ENCODE measurements at regions not wholly inside any gene's neighbourhood (a gene's known extent, or its start where the extent isn't known, plus 50 kb on each side); places are given as distances from the start of the nearest gene placed in this dataset.

- Mint-ChIP-seq H3K4me3 (no peak overlapping the region), H3K4me1 (no peaks in the 10 kb centered on the region), H3K9me3 (ENCODE audit: low read depth) (no peaks in the 10 kb centered on the region), H3K27ac (no peak overlapping the region), H3K27me3 (no peaks in the 10 kb centered on the region), H3K36me3 (ENCODE audit: low read depth) (no peaks in the 10 kb centered on the region)
- CTCF ChIA-PET, result no interaction called here
- DNase-seq, result no peak
- intact Hi-C loops (cut with DNase I, micrococcal nuclease), result no loop called here
- POLR2A ChIA-PET, result no interaction called here
- ATAC-seq, result no peak
Observed at GRCh38 chr7:114212721-114213429, 201.7 kb upstream of the FOXP2 start.

DNA sequence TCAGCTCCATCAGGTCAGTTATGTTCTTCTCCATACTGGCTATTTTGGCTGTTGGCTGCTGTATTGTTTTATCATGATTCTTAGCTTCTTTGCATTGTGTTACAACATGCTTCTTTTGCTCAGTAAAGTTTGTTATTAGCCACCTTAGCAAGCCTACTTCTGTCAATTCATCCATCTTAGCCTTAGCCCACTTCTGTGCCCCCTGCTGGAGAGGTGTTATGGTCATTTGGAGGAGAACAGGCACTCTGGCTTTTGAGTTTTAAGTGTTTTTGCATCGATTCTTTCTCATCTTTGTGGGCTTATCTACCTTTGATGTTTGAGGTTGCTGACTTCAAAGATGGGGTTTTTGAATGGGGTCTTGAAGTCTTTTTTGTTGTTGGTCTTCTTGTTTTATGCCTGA is 204.6 kb upstream of the FOXP2 start:
- Mint-ChIP-seq H3K27ac (no peak overlapping the region), H3K36me3 (ENCODE audit: low read depth) (no peaks in the 10 kb centered on the region), H3K9me3 (ENCODE audit: low read depth) (no peaks in the 10 kb centered on the region), H3K27me3 (no peaks in the 10 kb centered on the region), H3K4me3 (no peak overlapping the region), H3K4me1 (no peaks in the 10 kb centered on the region)
- POLR2A ChIA-PET, result no interaction called here
- CTCF ChIA-PET, result no interaction called here
- no peak for DNase-seq
- intact Hi-C loops (cut with DNase I, micrococcal nuclease), result no loop called here
- ATAC-seq, result no peak

- CTCF ChIA-PET, result interaction anchor here (0.9 to 1.3 kb wide), 2 partner anchors 12 to 36 kb away, joined by 3 read pairs; no protein-coding TSS in a partner anchor
- DNase-seq (no peak), ATAC-seq (no peak)
- intact Hi-C loops (cut with DNase I, micrococcal nuclease), result no loop called here
- Mint-ChIP-seq H3K4me3 (no peak overlapping the region), H3K9me3 (ENCODE audit: low read depth) (no peaks in the 10 kb centered on the region), H3K27ac (no peak overlapping the region), H3K27me3 (no peaks in the 10 kb centered on the region), H3K4me1 (no peaks in the 10 kb centered on the region), H3K36me3 (ENCODE audit: low read depth) (no peaks in the 10 kb centered on the region)
- POLR2A ChIA-PET, result no interaction called here
Observed at GRCh38 chr7:114206688-114207087, 207.9 kb upstream of the FOXP2 start.

GRCh38 chr7:114196517-114196916 is 218.1 kb upstream of the FOXP2 start:
- Mint-ChIP-seq H3K27ac (no peak overlapping the region), H3K4me1 (no peaks in the 10 kb centered on the region), H3K4me3 (no peak overlapping the region), H3K9me3 (ENCODE audit: low read depth) (no peaks in the 10 kb centered on the region), H3K27me3 (peaks cover 3% of the 10 kb centered on the region), H3K36me3 (ENCODE audit: low read depth) (no peaks in the 10 kb centered on the region)
- DNase-seq (no peak), ATAC-seq (no peak)
- intact Hi-C loops (cut with DNase I, micrococcal nuclease), result loop anchor here in 1 of 2 experiments (10.0 kb wide), 1 partner anchor 1012 kb away; no protein-coding TSS in a partner anchor
- CTCF ChIA-PET, result no interaction called here
- POLR2A ChIA-PET, result no interaction called here

DNA sequence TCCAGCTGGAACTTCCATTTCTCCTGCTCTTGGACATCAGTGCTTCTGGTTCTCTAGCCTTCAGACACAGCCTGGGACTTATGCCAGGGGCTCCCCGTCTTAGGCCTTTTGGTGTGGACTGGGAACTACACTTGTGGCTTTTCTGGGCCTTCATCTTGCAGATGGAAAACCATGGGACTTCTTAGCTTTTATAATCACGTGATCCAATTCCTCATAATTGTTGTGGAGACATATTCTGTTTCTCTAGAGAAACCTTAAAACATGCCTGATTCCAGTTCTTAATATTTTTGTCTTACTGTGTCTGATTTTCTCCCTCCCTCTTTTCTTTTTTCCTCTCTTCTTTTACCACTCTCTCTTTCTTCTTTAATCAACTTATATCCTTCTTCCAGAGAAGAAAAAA is 224.2 kb upstream of the FOXP2 start:
- no peaks in the 10 kb centered on the region for H3K36me3 Mint-ChIP-seq (ENCODE audit: low read depth)
- H3K27ac Mint-ChIP-seq, result no peak overlapping the region
- no peak overlapping the region for H3K4me3 Mint-ChIP-seq
- intact Hi-C loops (cut with DNase I, micrococcal nuclease), result loop anchor here in 1 of 2 experiments (10.0 kb wide), 1 partner anchor 1006 kb away; no protein-coding TSS in a partner anchor
- H3K9me3 Mint-ChIP-seq (ENCODE audit: low read depth), result no peaks in the 10 kb centered on the region
- H3K4me1 Mint-ChIP-seq, result no peaks in the 10 kb centered on the region
- ATAC-seq (no peak), DNase-seq (no peak)
- ChIA-PET POLR2A (no interaction called here), CTCF (interaction anchor here (0.6 kb wide), 1 partner anchor 130 kb away, joined by 4 read pairs; no protein-coding TSS in a partner anchor)
- H3K27me3 Mint-ChIP-seq, result peaks cover 3% of the 10 kb centered on the region

DNA sequence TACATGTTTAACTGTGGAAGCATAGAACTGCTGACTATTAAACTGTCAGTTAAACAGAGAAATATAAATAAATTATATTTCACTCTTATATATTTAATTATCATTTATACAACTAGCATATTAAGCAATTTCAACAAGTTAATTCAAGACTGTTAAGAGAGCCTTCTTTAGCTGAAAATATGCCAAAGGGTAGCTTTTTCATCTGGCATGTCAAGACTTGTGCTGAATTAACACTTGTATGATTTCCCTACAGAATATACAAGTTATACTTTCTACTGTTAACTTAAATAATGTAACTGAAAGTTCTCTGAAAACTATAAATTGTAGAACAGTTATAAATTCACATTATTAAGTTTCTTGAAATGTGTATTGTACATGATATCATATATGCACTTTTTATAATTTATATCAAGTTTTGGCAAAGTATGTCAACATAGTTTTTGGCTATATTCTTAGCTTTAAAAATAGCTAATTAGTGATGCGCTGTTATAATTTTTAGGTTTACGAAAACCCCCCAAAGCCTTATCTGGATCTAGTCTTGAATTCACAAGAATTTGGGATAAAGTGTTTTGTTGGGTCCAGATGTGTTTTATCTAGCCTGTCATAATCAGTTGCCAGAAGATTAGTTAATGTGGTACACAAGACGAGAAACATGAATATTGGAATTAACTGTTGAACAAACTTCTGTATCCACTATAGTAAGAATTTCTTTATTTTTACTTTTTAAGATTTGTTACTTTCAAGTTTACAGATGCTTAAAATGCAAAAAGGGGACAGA is 231.1 kb upstream of the FOXP2 start:
- Mint-ChIP-seq H3K27ac (no peak overlapping the region), H3K4me1 (no peaks in the 10 kb centered on the region), H3K27me3 (no peaks in the 10 kb centered on the region), H3K36me3 (ENCODE audit: low read depth) (no peaks in the 10 kb centered on the region), H3K4me3 (no peak overlapping the region), H3K9me3 (ENCODE audit: low read depth) (no peaks in the 10 kb centered on the region)
- ATAC-seq (no peak), DNase-seq (no peak)
- intact Hi-C loops (cut with DNase I, micrococcal nuclease), result no loop called here
- POLR2A ChIA-PET, result no interaction called here
- CTCF ChIA-PET, result no interaction called here

GRCh38 chr7:114182837-114183236 is 231.8 kb upstream of the FOXP2 start:
- no peak for ATAC-seq
- ChIA-PET POLR2A (no interaction called here), CTCF (no interaction called here)
- Mint-ChIP-seq H3K4me1 (no peaks in the 10 kb centered on the region), H3K4me3 (no peak overlapping the region), H3K27me3 (no peaks in the 10 kb centered on the region), H3K9me3 (ENCODE audit: low read depth) (no peaks in the 10 kb centered on the region), H3K36me3 (ENCODE audit: low read depth) (no peaks in the 10 kb centered on the region), H3K27ac (no peak overlapping the region)
- intact Hi-C loops (cut with DNase I, micrococcal nuclease), result no loop called here
- no peak for DNase-seq

- Mint-ChIP-seq H3K4me1 (no peaks in the 10 kb centered on the region), H3K27me3 (no peaks in the 10 kb centered on the region), H3K36me3 (ENCODE audit: low read depth) (no peaks in the 10 kb centered on the region), H3K4me3 (no peak overlapping the region), H3K9me3 (ENCODE audit: low read depth) (no peaks in the 10 kb centered on the region), H3K27ac (no peak overlapping the region)
- ChIA-PET POLR2A (no interaction called here), CTCF (no interaction called here)
- ATAC-seq (no peak), DNase-seq (no peak)
- intact Hi-C loops (cut with DNase I, micrococcal nuclease), result no loop called here
Observed at GRCh38 chr7:114181280-114181679, 233.3 kb upstream of the FOXP2 start.

DNA sequence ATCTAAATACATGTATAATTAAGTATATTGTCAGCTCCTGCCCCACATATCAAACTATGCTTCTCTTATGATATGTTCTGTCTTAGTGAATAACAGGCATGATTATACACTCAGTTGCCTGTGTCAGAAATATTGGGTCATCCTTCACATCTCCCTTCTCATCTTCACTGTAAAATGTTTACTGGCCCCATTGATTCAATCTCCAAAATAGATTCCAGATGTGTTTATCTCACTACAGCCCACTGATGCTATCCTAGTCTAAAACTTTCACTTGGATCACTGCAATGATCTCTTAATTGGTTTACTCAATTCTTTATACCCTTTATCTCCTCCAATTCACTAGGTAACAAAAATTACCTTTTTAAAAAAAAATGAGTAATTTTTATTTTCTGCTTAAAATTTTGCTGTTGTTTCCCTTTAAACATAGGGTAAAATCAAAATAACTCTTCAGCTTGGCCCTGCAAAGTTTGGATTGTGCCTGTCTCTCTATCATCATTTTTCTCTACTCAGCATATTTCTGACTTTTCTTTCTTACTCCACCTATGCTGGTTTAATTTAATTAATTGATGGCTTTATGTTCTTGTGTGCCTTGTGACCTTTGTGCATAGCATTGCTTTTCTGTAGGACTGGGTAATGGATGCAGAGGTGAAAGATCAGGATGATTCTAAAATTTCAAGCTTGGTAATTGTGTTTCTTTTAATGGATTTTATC is 233.9 kb upstream of the FOXP2 start:
- DNase-seq (no peak), ATAC-seq (no peak)
- Mint-ChIP-seq H3K4me3 (no peak overlapping the region), H3K27ac (no peak overlapping the region), H3K36me3 (ENCODE audit: low read depth) (no peaks in the 10 kb centered on the region), H3K4me1 (no peaks in the 10 kb centered on the region), H3K27me3 (no peaks in the 10 kb centered on the region), H3K9me3 (ENCODE audit: low read depth) (no peaks in the 10 kb centered on the region)
- intact Hi-C loops (cut with DNase I, micrococcal nuclease), result no loop called here
- CTCF ChIA-PET, result no interaction called here
- POLR2A ChIA-PET, result no interaction called here

DNA sequence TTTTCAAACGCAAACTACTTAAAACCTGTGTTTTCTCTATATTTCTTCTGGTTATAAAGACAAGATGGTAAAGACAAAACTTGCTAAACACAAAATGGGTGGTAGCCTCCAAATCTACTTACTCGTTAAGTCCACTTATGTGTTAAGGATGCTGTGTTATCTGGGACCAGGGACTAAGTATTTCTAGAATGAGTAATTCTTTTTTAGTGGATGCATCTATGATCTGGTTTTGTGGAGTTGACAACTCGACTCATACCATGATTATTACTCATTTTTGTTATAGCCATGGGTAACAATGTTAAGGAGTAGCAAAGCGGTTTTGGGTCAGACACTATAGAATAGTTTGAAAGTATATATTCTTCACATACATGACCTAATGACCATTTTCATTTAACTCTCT is 239.5 kb upstream of the FOXP2 start:
- H3K4me1 Mint-ChIP-seq, result no peaks in the 10 kb centered on the region
- no peak for DNase-seq
- H3K27ac Mint-ChIP-seq, result no peak overlapping the region
- intact Hi-C loops (cut with DNase I, micrococcal nuclease), result no loop called here
- H3K4me3 Mint-ChIP-seq, result no peak overlapping the region
- no peaks in the 10 kb centered on the region for H3K27me3 Mint-ChIP-seq
- H3K9me3 Mint-ChIP-seq (ENCODE audit: low read depth), result no peaks in the 10 kb centered on the region
- ATAC-seq, result no peak
- CTCF ChIA-PET, result interaction anchor here (0.7 kb wide), 1 partner anchor 8 kb away, joined by 3 read pairs; no protein-coding TSS in a partner anchor
- POLR2A ChIA-PET, result no interaction called here
- no peaks in the 10 kb centered on the region for H3K36me3 Mint-ChIP-seq (ENCODE audit: low read depth)

DNA sequence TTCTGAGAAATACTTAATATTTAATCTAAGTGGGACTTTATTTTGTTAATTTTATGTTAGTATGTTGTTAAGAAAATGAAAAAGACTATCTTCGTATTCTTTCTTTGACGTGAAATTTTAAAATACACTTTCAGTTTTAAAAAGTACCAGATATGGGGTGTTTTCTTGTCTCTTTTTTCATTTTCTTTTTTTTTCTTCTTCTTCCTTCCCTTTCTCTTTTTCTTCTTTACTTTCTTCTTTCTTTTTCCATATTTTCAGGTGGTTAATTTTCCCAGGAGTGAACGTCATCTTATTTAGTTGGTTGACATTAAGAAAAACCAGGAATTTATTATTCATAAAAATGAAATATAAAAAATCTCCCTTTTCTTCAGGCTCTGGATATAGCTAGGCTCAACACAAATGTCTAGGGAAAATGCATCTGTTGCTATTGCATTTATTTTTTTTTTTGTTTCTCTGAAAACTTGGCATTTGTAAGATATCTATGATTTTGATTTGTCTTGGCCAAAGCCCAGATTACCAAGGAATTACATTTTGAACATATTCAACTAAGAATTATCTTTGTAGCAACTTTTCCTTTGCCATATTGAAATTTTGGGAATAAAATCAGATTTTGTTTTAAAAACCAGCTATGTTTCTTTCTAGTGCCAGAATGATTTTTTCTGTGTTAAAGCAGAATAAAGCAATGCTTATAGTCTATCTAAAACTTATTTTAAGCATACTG is 241.3 kb upstream of the FOXP2 start:
- POLR2A ChIA-PET, result no interaction called here
- H3K9me3 Mint-ChIP-seq (ENCODE audit: low read depth), result no peaks in the 10 kb centered on the region
- no peak for DNase-seq

More for the DNA sequence above, 241.3 kb upstream of the FOXP2 start:
- no peak overlapping the region for H3K27ac Mint-ChIP-seq
- H3K4me3 Mint-ChIP-seq, result no peak overlapping the region
- no peak for ATAC-seq
- no peaks in the 10 kb centered on the region for H3K4me1 Mint-ChIP-seq
- CTCF ChIA-PET, result no interaction called here
- no peaks in the 10 kb centered on the region for H3K27me3 Mint-ChIP-seq
- intact Hi-C loops (cut with DNase I, micrococcal nuclease), result no loop called here
- no peaks in the 10 kb centered on the region for H3K36me3 Mint-ChIP-seq (ENCODE audit: low read depth)
